ENCODE measurements at regions not wholly inside any gene's neighbourhood (a gene's known extent, or its start where the extent isn't known, plus 50 kb on each side); places are given as distances from the start of the nearest gene placed in this dataset.
A peak's percentile ranks its signal among the peaks of the same experiment; 100 is the strongest.

DNA sequence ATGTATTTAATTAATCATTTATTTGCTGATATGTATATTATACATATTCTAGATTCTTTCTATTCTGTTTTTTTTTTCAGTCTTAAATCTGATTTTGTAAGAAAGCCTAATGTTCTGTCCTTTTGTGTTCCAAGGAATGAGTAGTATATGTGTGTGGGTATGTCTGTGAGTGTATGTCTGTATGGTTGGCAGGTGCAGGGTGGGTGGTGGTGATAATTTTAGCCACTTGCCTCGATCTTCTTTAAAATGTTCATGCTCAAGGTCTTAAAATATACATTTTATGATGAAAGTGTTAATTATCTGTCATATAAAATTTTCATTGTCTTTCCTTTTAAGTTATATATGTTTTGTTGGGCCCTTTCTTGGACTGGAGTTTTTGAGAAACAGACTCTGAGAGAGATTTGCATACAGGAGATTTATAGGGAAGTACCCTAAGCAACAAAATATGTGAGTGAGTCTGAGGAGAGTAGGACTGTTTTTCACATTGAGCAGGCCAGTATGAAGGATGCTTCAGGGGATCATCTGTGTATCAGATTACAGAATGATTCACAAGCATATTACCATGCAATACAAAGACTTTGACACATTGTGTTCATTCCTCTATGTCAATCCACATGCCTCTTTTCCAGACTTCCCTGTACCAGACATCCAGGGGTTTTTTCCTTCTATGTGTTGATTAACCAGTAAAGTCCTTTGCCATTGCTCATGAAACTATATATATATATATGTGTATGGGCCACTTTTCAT lies 211.0 kb upstream of the DPPA4 start:
- no TSS peak for BruUV-seq (replicated peaks)
- TF ChIP-seq EZH2phosphoT487 (IDR thresholded peaks at IDR 0.05; ENCODE audit: borderline replicate concordance, low read length) (no peak), EZH2 (IDR thresholded peaks at IDR 0.05; ENCODE audit: low read length, unreplicated experiment) (no peak)
- TF ChIP-seq, protein P1, sequence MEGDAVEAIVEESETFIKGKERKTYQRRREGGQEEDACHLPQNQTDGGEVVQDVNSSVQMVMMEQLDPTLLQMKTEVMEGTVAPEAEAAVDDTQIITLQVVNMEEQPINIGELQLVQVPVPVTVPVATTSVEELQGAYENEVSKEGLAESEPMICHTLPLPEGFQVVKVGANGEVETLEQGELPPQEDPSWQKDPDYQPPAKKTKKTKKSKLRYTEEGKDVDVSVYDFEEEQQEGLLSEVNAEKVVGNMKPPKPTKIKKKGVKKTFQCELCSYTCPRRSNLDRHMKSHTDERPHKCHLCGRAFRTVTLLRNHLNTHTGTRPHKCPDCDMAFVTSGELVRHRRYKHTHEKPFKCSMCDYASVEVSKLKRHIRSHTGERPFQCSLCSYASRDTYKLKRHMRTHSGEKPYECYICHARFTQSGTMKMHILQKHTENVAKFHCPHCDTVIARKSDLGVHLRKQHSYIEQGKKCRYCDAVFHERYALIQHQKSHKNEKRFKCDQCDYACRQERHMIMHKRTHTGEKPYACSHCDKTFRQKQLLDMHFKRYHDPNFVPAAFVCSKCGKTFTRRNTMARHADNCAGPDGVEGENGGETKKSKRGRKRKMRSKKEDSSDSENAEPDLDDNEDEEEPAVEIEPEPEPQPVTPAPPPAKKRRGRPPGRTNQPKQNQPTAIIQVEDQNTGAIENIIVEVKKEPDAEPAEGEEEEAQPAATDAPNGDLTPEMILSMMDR (conservative IDR thresholded peaks at IDR 0.05; ENCODE audit: low read depth, low read length): no peak
- no peaks in the 10 kb centered on the region for H3F3A ChIP-seq (ENCODE audit: low read length, unreplicated experiment)
- DNase-seq (peak; percentile 28), ATAC-seq (peak; percentile 57)
- CTCF ChIA-PET: no interaction called here
- no peaks in the 10 kb centered on the region for H3K27me3 ChIP-seq (ENCODE audit: low read length)
- POLR2A ChIA-PET (ENCODE audit: unreplicated experiment): no interaction called here
- H3K9ac ChIP-seq (ENCODE audit: low read length): no peak overlapping the region
- no peaks in the 10 kb centered on the region for H3K79me2 ChIP-seq (ENCODE audit: low read length)
- no peaks in the 10 kb centered on the region for H3K9me2 ChIP-seq (replicated peaks; ENCODE audit: low read length)
- H4K20me1 ChIP-seq (ENCODE audit: low read length): no peaks in the 10 kb centered on the region
- no peak overlapping the region for H2AFZ ChIP-seq (ENCODE audit: low read length)
- intact Hi-C loops (cut with micrococcal nuclease): no loop called here
- no peak overlapping the region for H3K4me3 ChIP-seq (ENCODE audit: low read length)
- peaks cover 6% of the 10 kb centered on the region; the same call in 1 of the 2 replicates for H3K4me1 ChIP-seq (ENCODE audit: insufficient read depth, low read length)
- no peaks in the 10 kb centered on the region for H3K36me3 ChIP-seq (ENCODE audit: low read depth, low read length)
- H3K9me3 ChIP-seq (ENCODE audit: low read length): no peaks in the 10 kb centered on the region
- no peak overlapping the region for H3K27ac ChIP-seq (ENCODE audit: low read length)
- H3K4me2 ChIP-seq (ENCODE audit: low read length): no peak overlapping the region

DNA sequence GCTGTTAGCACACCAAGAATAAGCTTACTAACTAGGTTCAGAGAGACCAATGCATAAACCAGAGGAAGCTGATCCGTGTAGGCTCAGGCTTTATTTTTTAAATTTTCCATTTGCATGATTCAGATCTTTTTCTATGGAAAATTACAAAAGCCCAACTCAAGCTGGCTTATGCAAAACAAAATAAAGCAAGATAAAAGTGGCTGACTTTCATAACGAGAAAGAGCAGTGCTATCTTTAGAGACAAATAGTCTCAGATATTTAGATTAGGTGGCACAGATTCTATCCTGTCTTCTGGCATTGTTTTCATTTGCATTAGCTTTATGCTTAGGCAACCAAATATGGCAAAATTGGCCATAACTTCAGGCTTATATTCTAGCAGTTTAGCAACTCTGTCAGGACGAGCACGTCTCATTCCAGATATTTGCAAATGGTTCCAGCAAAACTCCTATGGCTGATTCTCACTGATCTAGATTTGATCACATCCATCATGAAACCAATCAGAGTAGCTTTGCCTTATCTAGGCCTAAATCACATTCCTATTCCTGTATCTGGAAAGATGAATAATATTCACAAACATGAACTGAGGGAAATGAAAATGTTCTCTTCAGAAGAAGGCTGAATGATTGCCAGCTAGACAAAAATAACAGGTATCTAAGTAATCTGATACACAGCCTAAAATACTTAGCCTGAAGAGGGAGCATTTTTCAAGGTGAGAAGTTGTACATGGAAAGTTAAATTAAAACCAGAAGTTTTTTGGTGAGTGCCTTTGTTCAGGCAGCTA lies 216.4 kb upstream of the DPPA4 start:
- POLR2A ChIA-PET (ENCODE audit: unreplicated experiment): no interaction called here
- Histone ChIP-seq H3K9me3 (ENCODE audit: low read length) (0 out of 2 replicates have a peak, but pooled peaks cover 4% of the 10 kb centered on the region), H2AFZ (ENCODE audit: low read length) (peak overlapping the region; percentile 63; the same call in 1 of the 2 replicates), H3K4me3 (ENCODE audit: low read length) (no peak overlapping the region), H3K27ac (ENCODE audit: low read length) (no peak overlapping the region), H3K4me2 (ENCODE audit: low read length) (peak overlapping the region; percentile 42; the same call in 1 of the 2 replicates), H3K4me1 (ENCODE audit: insufficient read depth, low read length) (peaks cover 6% of the 10 kb centered on the region; the same call in 1 of the 2 replicates), H4K20me1 (ENCODE audit: low read length) (no peaks in the 10 kb centered on the region), H3F3A (ENCODE audit: low read length, unreplicated experiment) (no peaks in the 10 kb centered on the region), H3K9ac (ENCODE audit: low read length) (no peak overlapping the region), H3K27me3 (ENCODE audit: low read length) (no peaks in the 10 kb centered on the region), H3K9me2 (replicated peaks; ENCODE audit: low read length) (no peaks in the 10 kb centered on the region), H3K36me3 (ENCODE audit: low read depth, low read length) (no peaks in the 10 kb centered on the region), H3K79me2 (ENCODE audit: low read length) (no peaks in the 10 kb centered on the region)
- BruUV-seq (replicated peaks): no TSS peak
- DNase-seq (peak; percentile 59), ATAC-seq (peak; percentile 75)
- TF ChIP-seq EZH2 (IDR thresholded peaks at IDR 0.05; ENCODE audit: low read length, unreplicated experiment) (no peak), EZH2phosphoT487 (IDR thresholded peaks at IDR 0.05; ENCODE audit: borderline replicate concordance, low read length) (no peak)
- TF ChIP-seq, protein P1 (conservative IDR thresholded peaks at IDR 0.05; ENCODE audit: low read depth, low read length): peak; percentile 63
- CTCF ChIA-PET: interaction anchor here (0.6 to 0.9 kb wide), 2 partner anchors 10 to 131 kb away, joined by 3 to 4 read pairs; no protein-coding TSS in a partner anchor
- intact Hi-C loops (cut with micrococcal nuclease): no loop called here

Measured in PC-3 (cell line).